Mesenchymal stem cell (in vitro differentiated cells and primary cell): ENCODE measurements at regions not wholly inside any gene's neighbourhood (a gene's known extent, or its start where the extent isn't known, plus 50 kb on each side); places are given as distances from the start of the nearest gene placed in this dataset.

Experiments
- DNase-seq: peaks from one replicate; pipeline ENCODE4 v3.0.0-alpha.2; 2013
- H2AFZ ChIP-seq: one replicate; pipeline ENCODE4 v1.6.1; 2013; ENCODE audit warnings: low read depth, mild to moderate bottlenecking, control low read depth, inconsistent platforms, low read length, moderate library complexity
- H2AK5ac ChIP-seq: 2 replicates; pipeline ENCODE4 v1.6.1; 2013; ENCODE audit warnings: low read length, moderate library complexity, mild to moderate bottlenecking, inconsistent platforms; ENCODE audit not compliant: severe bottlenecking
- H2BK120ac ChIP-seq: one replicate; pipeline ENCODE4 v1.6.1; 2013; ENCODE audit warnings: low read depth, mild to moderate bottlenecking, inconsistent platforms, low read length, moderate library complexity
- H2BK12ac ChIP-seq, 2 experiments: one replicate each; pipeline ENCODE4 v1.6.1; 2013; ENCODE audit warnings: inconsistent platforms in 2 of 2, low read length in 2 of 2, mild to moderate bottlenecking in 2 of 2, moderate library complexity in 2 of 2, control low read depth in 1 of 2
- H2BK15ac ChIP-seq: one replicate; pipeline ENCODE4 v1.6.1; 2013; ENCODE audit warnings: mild to moderate bottlenecking, low read depth, inconsistent platforms; ENCODE audit not compliant: poor library complexity, severe bottlenecking
- H2BK5ac ChIP-seq: 2 replicates; pipeline ENCODE4 v1.6.1; 2013; ENCODE audit warnings: low read depth, mild to moderate bottlenecking, low read length, control low read depth, inconsistent platforms; ENCODE audit not compliant: poor library complexity, severe bottlenecking
- H3K14ac ChIP-seq, 2 experiments: one replicate each; pipeline ENCODE4 v1.6.1; 2013; ENCODE audit warnings: inconsistent platforms in 2 of 2, low read length in 2 of 2, control low read depth in 1 of 2, mild to moderate bottlenecking in 1 of 2, moderate library complexity in 1 of 2
- H3K18ac ChIP-seq, 2 experiments: one replicate each; pipeline ENCODE4 v1.6.1; 2013; ENCODE audit warnings: inconsistent platforms in 2 of 2, low read length in 2 of 2, control low read depth in 1 of 2, low read depth in 1 of 2, mild to moderate bottlenecking in 1 of 2
- H3K23ac ChIP-seq, 2 experiments: one replicate each; pipeline ENCODE4 v1.6.1; 2013; ENCODE audit warnings: inconsistent platforms in 2 of 2, low read length in 2 of 2, mild to moderate bottlenecking in 2 of 2, moderate library complexity in 2 of 2, control low read depth in 1 of 2
- H3K27ac ChIP-seq: 2 replicates; pipeline ENCODE4 v1.5.1; 2013; ENCODE audit warnings: mild to moderate bottlenecking, moderate library complexity, low read length, control low read depth, inconsistent platforms; ENCODE audit not compliant: poor library complexity, severe bottlenecking
- H3K27me3 ChIP-seq, 2 experiments: 2 replicates each; pipeline versions ENCODE4 v1.6.1 to v1.7.0; 2013; ENCODE audit warnings: low read length in 2 of 2, mild to moderate bottlenecking in 2 of 2, moderate library complexity in 2 of 2, control low read depth in 1 of 2, inconsistent platforms in 1 of 2; ENCODE audit not compliant: control insufficient read depth in 1 of 2, insufficient read depth in 1 of 2
- H3K36me3 ChIP-seq, 2 experiments: 2 replicates each; pipeline versions ENCODE4 v1.6.1 to v1.7.0; 2013; ENCODE audit warnings: low read length in 2 of 2, control low read depth in 1 of 2, inconsistent platforms in 1 of 2, low read depth in 1 of 2, mild to moderate bottlenecking in 1 of 2; ENCODE audit not compliant: insufficient read depth in 2 of 2, control insufficient read depth in 1 of 2
- H3K4ac ChIP-seq, 2 experiments: one replicate each; pipeline ENCODE4 v1.6.1; 2013; ENCODE audit warnings: inconsistent platforms in 2 of 2, low read length in 2 of 2, mild to moderate bottlenecking in 2 of 2, moderate library complexity in 2 of 2, control low read depth in 1 of 2, low read depth in 1 of 2
- H3K4me1 ChIP-seq: 2 replicates; pipeline ENCODE4 v1.6.1; 2013; ENCODE audit warnings: low read depth, low read length, control low read depth; ENCODE audit not compliant: control insufficient read depth, insufficient read depth
- H3K4me2 ChIP-seq: 2 replicates; pipeline ENCODE4 v1.6.1; 2013; ENCODE audit warnings: low read length, mild to moderate bottlenecking, inconsistent platforms; ENCODE audit not compliant: poor library complexity, severe bottlenecking
- H3K4me3 ChIP-seq, 2 experiments: 2 replicates each; pipeline versions ENCODE4 v1.5.1 to v1.7.0; 2013; ENCODE audit warnings: low read length in 2 of 2, mild to moderate bottlenecking in 2 of 2, control low read depth in 1 of 2, low read depth in 1 of 2; ENCODE audit not compliant: insufficient read depth in 1 of 2
- H3K79me1 ChIP-seq: replicated peaks from 2 replicates; pipeline ENCODE4 v1.6.1; 2013; ENCODE audit warnings: mild to moderate bottlenecking, control low read depth, low read length, inconsistent platforms; ENCODE audit not compliant: poor library complexity, severe bottlenecking
- H3K9ac ChIP-seq: 2 replicates; pipeline ENCODE4 v1.7.0; 2013; ENCODE audit warnings: mild to moderate bottlenecking, low read length, moderate library complexity
- H3K9me3 ChIP-seq: 2 replicates; pipeline ENCODE4 v1.7.0; 2013; ENCODE audit warnings: mild to moderate bottlenecking, low read length; ENCODE audit not compliant: control insufficient read depth
- H4K8ac ChIP-seq: one replicate; pipeline ENCODE4 v1.6.1; 2013; ENCODE audit warnings: inconsistent platforms, mild to moderate bottlenecking, low read length, moderate library complexity
- H4K91ac ChIP-seq: one replicate; pipeline ENCODE4 v1.6.1; 2013; ENCODE audit warnings: mild to moderate bottlenecking, low read length, inconsistent platforms
- WGBS: methylation state at CpG from one replicate; pipeline ENCODE4 v1.1.7; 2013; ENCODE audit warnings: mixed read lengths; 5-methylcytosine and 5-hydroxymethylcytosine counted together

- DNase-seq: peak; percentile 48
- peak overlapping the region; percentile 69 for H3K27ac ChIP-seq
Observed at GRCh38 chr3:159789017-159789416, 199.6 kb upstream of the IL12A start.

DNA sequence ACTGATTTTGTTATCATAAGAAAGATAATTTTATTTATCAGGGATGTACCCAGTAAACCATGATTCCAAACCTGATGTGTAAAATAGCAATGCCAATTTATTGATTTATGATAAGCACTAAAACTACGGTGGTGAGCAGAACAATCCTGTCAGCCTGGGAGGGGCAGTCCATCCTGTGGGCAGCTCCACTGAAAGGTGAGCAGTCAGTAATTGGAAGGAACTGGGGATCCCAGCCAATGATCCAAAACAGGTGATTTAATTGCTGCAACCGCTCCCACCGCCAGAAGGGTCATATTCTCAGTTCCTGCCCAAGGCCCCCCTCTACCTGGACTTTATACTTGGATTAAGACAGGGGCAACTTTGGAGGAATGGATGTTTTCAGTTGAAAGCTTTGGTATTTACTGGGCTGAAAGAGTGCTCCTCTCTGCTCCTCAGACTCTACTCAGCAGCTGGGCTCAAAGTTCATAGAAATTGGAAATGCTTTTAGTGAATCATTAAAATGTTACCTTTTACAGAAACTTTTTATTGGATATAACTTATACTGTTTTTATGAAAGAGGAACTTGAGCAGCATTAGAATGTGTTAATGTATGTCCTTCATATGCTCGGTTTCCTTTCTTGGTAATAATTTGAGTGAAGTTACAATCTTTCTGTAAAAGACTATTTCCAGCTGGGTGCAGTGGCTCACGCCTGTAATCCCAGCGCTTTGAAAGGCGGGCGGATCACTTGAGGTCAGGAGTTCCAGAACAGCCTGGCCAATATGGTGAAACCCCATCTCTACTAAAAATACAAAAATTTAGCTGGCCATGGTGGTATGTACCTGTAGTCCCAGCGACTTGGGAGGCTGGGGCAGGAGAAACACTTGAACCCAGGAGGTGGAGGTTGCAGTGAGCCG, 198.6 kb upstream of the IL12A start:
- WGBS: 97% methylated on average over 8 of the region's 10 CpGs
- H3K27me3 ChIP-seq: no peaks in the 10 kb centered on the region

More at GRCh38 chr3:159789017-159789416, 199.6 kb upstream of the IL12A start:
- H3K4me1 ChIP-seq: peaks cover 10% of the 10 kb centered on the region
- H2BK12ac ChIP-seq: no peak overlapping the region
- peak overlapping the region; percentile 63 for H2AK5ac ChIP-seq
- no peak overlapping the region for H3K23ac ChIP-seq
- H3K4me3 ChIP-seq: no peak overlapping the region
- H3K9me3 ChIP-seq: no peaks in the 10 kb centered on the region
- H4K91ac ChIP-seq: no peak overlapping the region
- no peak overlapping the region for H2AFZ ChIP-seq
- no peak overlapping the region for H2BK120ac ChIP-seq
- no peak overlapping the region for H2BK15ac ChIP-seq
- peak overlapping the region in 1 of 2 experiments; percentile 21 for H3K18ac ChIP-seq
- H3K4me2 ChIP-seq: no peak overlapping the region
- H3K36me3 ChIP-seq: peaks cover 0 to 3% of the 10 kb centered on the region in 2 experiments
- no peak overlapping the region for H3K14ac ChIP-seq
- no peaks in the 10 kb centered on the region for H3K27me3 ChIP-seq
- no peak overlapping the region for H2BK5ac ChIP-seq
- H3K4ac ChIP-seq: no peak overlapping the region
- WGBS: 98% methylated on average over 2 of the region's 4 CpGs
- no peak overlapping the region for H4K8ac ChIP-seq
- H3K9ac ChIP-seq: no peak overlapping the region
- peaks cover 8% of the 10 kb centered on the region for H3K79me1 ChIP-seq

GRCh38 chr3:159791336-159791735, 197.3 kb upstream of the IL12A start:
- H3K27ac ChIP-seq: no peak overlapping the region

More for the DNA sequence above, 198.6 kb upstream of the IL12A start:
- no peak overlapping the region for H4K8ac ChIP-seq
- no peak overlapping the region for H2BK120ac ChIP-seq
- H3K4me1 ChIP-seq: peaks cover 7% of the 10 kb centered on the region
- H3K9ac ChIP-seq: no peak overlapping the region
- peak overlapping the region; percentile 30 for H2BK15ac ChIP-seq
- H4K91ac ChIP-seq: no peak overlapping the region
- no peaks in the 10 kb centered on the region for H3K9me3 ChIP-seq
- no peak overlapping the region for H3K4ac ChIP-seq
- H3K27ac ChIP-seq: no peak overlapping the region
- H3K14ac ChIP-seq: no peak overlapping the region
- no peak overlapping the region for H3K4me3 ChIP-seq
- no peak overlapping the region for H2AK5ac ChIP-seq
- H3K79me1 ChIP-seq: peaks cover 12% of the 10 kb centered on the region
- H2BK12ac ChIP-seq: no peak overlapping the region
- H3K18ac ChIP-seq: no peak overlapping the region
- H3K23ac ChIP-seq: no peak overlapping the region
- DNase-seq: no peak
- peaks cover 0 to 3% of the 10 kb centered on the region in 2 experiments for H3K36me3 ChIP-seq
- H2BK5ac ChIP-seq: no peak overlapping the region
- no peak overlapping the region for H3K4me2 ChIP-seq
- no peak overlapping the region for H2AFZ ChIP-seq

DNA sequence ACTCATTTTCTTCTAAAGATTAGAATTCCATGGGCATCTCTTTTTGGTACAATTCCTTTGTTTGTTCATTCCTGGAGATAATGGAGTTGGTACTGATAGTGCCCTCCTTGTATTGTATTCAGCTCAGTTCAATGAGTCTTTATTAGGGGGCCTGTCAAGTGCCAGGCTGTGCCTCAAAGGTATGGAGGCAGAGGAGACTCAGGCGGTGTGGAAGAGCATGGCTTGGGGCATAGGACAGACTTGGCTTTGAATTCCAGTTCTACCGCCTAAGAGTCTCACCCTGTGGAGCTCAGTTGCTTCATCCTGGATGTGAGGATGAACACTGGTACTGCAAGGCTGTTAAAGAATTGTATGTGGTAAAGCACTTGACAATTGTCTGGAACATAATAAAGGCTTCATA, 196.6 kb upstream of the IL12A start:
- Histone ChIP-seq H2BK120ac (no peak overlapping the region), H3K36me3 (peaks cover 0 to 3% of the 10 kb centered on the region in 2 experiments), H2BK5ac (no peak overlapping the region), H3K27me3 (no peaks in the 10 kb centered on the region), H3K18ac (no peak overlapping the region), H4K8ac (no peak overlapping the region), H3K27ac (no peak overlapping the region), H2AK5ac (peak overlapping the region; percentile 63), H3K79me1 (peaks cover 15% of the 10 kb centered on the region), H2BK15ac (no peak overlapping the region), H3K4ac (no peak overlapping the region), H3K9ac (no peak overlapping the region), H3K4me2 (no peak overlapping the region), H3K4me1 (peaks cover 7% of the 10 kb centered on the region), H3K4me3 (no peak overlapping the region), H2BK12ac (peak overlapping the region in 1 of 2 experiments; percentile 45), H3K14ac (no peak overlapping the region), H4K91ac (no peak overlapping the region), H3K9me3 (no peaks in the 10 kb centered on the region), H2AFZ (no peak overlapping the region), H3K23ac (no peak overlapping the region)
- WGBS: 99% methylated on average over 2 of the region's 2 CpGs
- no peak for DNase-seq

More at GRCh38 chr3:159791336-159791735, 197.3 kb upstream of the IL12A start:
- H3K14ac ChIP-seq: peak overlapping the region in 1 of 2 experiments; percentile 83
- H3K9ac ChIP-seq: no peak overlapping the region
- H3K27me3 ChIP-seq: no peaks in the 10 kb centered on the region
- no peak overlapping the region for H3K4me2 ChIP-seq
- 96% methylated on average over 3 of the region's 4 CpGs for WGBS
- H3K4ac ChIP-seq: peak overlapping the region in 1 of 2 experiments; percentile 24
- H3K23ac ChIP-seq: no peak overlapping the region
- H3K9me3 ChIP-seq: no peaks in the 10 kb centered on the region
- no peak overlapping the region for H2AFZ ChIP-seq
- no peak overlapping the region for H2BK15ac ChIP-seq
- H4K8ac ChIP-seq: peak overlapping the region; percentile 45
- H3K4me1 ChIP-seq: peaks cover 9% of the 10 kb centered on the region
- no peak overlapping the region for H2BK120ac ChIP-seq
- no peak for DNase-seq
- H3K4me3 ChIP-seq: no peak overlapping the region
- peak overlapping the region; percentile 3 to 74 for H3K18ac ChIP-seq
- H2BK5ac ChIP-seq: no peak overlapping the region
- H2BK12ac ChIP-seq: peak overlapping the region in 1 of 2 experiments; percentile 79
- peak overlapping the region; percentile 1 for H2AK5ac ChIP-seq
- peak overlapping the region; percentile 43 for H4K91ac ChIP-seq
- H3K79me1 ChIP-seq: peaks cover 15% of the 10 kb centered on the region
- H3K36me3 ChIP-seq: peaks cover 0 to 3% of the 10 kb centered on the region in 2 experiments
